HG03521 (cell line): ENCODE measurements at regions not wholly inside any gene's neighbourhood (a gene's known extent, or its start where the extent isn't known, plus 50 kb on each side); places are given as distances from the start of the nearest gene placed in this dataset.
"Not testable (repeated sequence)": the region's sequence is repeated elsewhere in the genome, so short reads cannot be mapped to it uniquely, and the experiment has no call there.

Experiments used
- ATAC-seq: cut with Tn5 transposase; IDR thresholded peaks from one replicate; pipeline ENCODE4 v1.9.1; 2021; ENCODE audit warnings: mild to moderate bottlenecking, moderate library complexity; ENCODE audit not compliant: unreplicated experiment

DNA sequence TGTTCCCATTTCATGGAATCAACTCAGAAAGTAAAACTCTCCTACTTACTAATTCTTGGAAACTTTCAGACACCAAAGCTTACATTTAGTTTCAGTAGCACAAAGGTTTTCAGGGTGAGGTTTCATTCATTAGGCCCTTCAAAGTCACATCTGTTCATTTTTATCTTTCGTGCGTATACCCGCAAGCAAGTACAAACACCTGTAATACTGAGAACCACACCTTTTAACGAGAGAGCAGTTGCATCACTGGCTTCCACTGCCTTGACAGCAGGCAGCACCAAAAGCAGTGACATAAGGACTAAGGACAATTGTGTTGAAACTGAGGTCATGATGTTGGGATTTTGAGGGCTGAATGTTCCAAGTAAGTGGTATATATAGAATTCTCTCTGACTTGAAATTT is 60.5 kb downstream of the GOLGA6L22 start:
- ATAC-seq, result not testable (repeated sequence)

DNA sequence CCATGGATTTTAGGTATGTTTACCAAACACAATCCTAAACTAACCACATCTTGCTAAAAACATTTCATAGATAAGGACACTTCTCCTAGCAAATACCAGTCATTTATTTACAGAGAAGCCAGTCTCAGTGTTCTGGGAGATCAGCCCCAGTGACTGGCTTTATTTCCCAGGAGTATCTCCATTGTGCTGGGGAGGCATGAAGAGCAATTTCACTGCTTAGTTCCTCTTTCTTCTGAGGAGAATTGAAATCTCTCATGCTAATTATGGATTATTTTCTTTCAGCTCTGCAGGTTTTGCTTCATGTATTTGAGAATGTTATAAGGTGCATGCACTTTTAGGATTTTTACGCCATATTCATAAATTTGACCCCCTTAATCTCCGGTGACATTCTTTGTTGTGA is 67.8 kb downstream of the GOLGA6L22 start:
- not testable (repeated sequence) for ATAC-seq

DNA sequence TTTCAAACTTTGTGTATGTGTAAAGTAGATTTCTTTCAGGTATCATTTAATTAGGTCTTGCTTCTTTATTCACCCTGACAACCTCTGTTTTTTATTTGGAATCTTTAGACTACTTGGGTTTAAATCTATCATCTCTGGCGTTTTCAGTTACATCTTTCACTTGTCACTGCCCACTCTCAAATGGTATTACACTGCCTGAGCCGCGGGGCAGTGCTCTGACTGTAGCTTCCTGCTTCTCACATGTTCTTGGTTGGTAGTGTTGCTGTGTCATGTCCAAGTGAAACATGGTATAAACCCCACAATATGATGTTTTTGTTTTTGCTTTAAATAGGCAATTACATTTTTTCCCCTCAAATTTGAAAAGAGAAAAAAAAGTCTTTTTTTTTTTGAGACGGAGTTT is 68.3 kb downstream of the GOLGA6L22 start:
- not testable (repeated sequence) for ATAC-seq

DNA sequence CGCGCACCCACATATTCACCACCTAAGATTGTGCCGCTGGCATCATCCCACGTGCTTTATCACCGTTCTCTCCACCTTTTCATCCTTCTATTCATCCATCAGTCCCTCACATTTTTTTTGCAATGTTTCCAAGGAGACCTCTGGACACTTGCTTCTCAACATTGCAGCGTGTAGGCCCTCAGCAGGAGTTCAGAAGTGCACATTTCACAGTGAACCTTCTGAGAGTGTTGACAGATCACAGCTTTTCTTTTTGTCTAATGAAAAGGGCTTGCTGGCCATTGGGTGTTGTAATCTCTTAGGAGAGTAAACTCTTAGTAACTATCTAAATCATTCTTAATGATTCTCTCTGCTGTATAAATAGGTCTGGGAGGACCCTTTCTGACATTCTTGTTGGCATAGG is 70.5 kb downstream of the GOLGA6L22 start:
- not testable (repeated sequence) for ATAC-seq

DNA sequence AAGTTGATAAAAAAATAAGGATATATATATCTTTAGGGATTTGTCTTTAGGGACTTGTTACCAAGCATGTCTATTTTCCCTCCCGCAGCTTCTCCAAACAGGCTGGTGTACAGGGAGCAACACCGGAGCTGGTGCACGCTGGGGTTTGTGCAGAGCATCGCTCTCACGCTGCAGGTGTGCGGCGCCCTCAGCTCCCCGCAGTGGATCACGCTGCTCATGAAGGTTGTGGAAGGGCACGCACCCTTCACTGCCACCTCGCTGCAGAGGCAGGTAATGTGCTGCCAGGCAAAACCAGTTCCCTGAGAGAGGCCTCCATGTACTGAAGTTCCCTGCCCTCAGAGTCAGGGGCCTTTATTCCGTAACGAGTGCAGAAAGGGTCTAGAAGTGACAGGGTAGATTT is 101.0 kb downstream of the GOLGA6L22 start:
- not testable (repeated sequence) for ATAC-seq

DNA sequence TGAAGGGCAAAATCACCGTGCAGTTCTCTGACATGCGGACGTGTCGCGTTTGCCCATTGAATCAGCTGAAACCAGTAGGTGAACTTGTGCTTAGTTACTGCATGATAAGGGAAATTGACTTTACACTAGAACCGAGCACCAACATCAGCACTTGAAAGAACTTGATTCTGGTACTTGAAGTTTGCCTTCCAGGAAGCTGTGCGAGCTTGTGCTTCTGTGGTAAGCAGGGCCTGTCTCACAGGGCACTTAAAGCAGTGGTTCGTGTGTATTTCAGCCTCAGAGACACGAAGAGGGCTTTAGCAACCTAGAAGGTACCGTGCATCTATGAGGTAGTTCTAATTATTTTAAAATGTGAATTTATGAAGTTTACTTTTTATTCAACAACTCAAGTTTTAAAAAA is 103.0 kb downstream of the GOLGA6L22 start:
- ATAC-seq, result not testable (repeated sequence)

DNA sequence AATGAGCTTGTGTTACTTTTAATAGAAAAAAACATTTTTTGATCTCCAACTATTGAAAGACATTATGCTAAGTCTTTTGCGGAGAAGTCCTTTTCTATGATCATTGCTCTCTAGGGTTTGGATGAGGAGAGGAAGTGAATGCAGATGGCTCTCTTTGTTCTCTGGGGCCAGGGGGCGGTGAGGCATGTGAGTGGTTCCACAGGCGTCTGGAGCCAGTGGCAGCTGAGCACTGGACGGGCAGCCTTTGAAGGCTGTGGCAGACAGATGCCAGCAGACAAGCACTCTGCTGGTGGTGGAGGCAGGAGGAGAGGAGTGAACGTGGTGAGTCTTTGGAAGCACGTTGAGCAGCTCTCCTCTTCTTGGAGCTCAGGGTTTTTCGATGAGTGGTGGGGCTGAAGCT is 107.8 kb downstream of the GOLGA6L22 start:
- not testable (repeated sequence) for ATAC-seq

DNA sequence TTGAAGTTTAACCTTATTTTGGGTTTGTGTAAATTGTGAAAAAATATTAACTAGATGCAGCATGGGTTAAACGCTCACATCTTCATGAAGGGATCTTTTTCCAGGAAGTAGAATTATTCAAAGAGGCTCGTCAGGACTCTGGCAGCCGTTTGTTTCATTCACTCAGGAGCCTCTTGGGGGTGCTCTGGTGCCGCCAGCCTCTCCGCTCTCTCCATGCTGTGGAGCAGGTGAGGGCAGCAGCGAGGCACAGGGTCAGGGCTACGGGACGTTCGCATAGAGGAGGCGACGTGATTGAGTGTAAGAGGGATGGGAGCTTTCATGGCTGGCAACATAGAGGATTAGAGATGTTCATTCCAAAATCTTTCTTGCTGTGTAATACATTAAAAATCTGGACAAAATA is 110.8 kb downstream of the GOLGA6L22 start:
- not testable (repeated sequence) for ATAC-seq

DNA sequence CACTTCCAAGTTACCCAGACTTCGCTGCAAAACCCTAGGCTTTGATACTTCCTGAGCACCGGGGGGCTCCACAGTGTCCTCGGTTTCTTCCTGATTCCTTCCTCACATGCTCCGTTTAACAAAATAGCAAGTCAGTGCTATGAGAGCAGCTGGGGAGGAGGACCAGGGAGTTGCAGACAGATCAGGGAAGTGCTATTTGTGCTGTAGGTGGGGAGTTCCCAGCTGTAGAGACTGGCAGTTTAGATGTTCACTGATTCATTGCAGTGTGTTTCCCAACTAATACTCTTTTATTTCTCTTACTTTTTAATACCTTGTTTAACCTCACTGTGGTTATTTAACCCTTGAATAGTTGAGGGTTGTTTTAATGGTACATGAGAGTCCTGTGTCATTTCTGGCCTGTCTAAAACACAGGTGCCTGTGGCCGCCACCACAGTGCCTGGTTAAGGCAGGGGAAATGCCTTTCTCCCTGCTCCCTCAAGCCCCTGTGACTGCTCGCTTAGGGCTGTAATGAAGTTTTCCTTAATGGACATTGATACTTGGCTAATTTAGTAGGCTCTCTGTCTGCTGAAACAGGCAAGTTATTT is 113.5 kb downstream of the GOLGA6L22 start:
- ATAC-seq, result not testable (repeated sequence)

DNA sequence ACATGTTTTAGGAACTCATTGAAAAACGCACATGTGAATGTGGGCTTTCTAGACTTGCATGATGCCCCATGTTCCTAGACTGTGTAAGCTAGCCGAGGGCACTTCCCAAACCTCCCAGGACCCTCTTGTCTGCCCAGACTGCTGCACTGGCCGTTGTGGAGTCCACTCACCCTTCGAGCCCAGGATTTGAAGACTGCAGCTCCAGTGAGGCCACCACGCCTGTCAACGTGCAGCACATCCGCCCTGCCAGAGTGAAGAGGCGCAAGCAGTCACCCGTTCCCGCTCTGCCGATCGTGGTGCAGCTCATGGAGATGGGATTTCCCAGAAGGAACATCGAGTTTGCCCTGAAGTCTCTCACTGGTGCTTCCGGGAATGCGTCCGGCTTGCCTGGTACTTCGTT is 114.1 kb downstream of the GOLGA6L22 start:
- ATAC-seq, result not testable (repeated sequence)

DNA sequence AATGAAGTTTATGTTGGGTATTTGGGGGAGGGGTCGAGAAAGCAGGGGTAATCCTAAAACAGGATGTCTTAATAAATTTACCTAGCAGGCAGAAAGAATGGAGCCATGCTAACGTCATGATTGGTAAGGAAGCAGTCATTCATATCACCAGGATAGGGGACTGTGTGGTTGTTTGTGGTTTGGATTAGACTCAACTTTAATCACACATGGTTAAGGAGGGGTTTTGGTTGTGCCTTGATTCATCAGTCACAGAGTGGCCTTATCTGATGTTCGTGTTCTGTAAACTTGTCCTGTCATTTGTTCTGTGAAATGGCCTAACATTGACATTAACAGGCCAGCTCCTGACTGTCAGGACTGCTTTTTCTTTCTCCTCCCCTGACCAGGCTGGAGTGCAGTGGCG is 119.1 kb downstream of the GOLGA6L22 start:
- not testable (repeated sequence) for ATAC-seq

DNA sequence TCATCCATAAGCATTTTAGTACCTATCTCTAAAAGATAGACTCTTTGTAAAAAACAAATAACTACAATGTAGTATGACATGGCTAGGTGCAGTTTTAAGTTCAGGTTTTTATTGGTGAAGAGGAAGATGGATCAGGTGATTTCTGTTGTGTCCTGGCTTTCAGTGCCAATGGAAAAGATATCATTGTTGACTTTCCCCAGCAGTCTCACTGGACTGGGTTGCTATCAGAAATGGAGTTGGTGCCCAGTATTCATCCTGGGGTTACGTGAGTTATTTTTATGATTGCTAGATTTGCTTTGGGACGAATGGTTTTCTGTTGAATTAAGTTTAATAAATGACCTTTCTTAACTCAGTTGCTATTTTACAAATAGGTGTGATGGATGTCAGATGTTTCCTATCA is 120.5 kb downstream of the GOLGA6L22 start:
- ATAC-seq, result not testable (repeated sequence)

DNA sequence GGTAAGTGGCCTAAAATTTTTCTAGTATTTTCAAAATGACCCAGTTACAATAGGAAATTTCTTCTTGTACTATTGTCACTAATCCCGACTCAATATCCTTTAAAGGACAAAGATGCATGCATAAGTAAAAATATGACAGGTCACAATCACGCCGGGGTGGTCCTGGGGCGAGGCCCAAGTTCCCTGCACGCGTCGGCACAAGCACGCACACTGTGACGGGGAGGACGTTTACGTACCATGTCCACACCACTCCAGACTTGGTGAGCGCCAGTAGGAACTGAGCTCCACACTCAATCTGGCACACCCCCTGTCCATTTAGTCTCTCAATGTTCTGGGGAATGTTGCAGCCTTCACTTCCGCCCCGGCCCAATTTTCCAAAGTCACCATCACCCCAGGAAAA is 128.7 kb downstream of the GOLGA6L22 start:
- not testable (repeated sequence) for ATAC-seq

DNA sequence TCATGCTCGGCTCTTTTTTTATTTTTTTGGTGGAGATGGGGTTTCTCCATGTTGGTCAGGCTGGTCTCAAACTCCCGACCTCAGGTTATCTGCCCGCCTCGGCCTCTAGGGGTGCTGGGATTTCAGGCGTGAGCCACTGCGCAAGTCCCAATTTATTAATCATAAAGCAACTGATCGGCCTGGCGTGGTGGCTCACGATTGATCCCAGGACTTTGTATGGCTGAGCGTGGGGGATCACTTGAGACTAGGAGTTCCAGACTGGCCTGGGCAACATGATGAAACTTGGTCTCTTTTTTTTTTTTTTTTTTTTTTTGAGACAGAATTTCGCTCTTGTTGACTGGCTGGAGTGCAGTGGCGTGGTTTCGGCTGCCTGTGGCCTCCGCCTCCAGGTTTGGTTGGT is 139.8 kb downstream of the GOLGA6L22 start:
- ATAC-seq, result not testable (repeated sequence)

DNA sequence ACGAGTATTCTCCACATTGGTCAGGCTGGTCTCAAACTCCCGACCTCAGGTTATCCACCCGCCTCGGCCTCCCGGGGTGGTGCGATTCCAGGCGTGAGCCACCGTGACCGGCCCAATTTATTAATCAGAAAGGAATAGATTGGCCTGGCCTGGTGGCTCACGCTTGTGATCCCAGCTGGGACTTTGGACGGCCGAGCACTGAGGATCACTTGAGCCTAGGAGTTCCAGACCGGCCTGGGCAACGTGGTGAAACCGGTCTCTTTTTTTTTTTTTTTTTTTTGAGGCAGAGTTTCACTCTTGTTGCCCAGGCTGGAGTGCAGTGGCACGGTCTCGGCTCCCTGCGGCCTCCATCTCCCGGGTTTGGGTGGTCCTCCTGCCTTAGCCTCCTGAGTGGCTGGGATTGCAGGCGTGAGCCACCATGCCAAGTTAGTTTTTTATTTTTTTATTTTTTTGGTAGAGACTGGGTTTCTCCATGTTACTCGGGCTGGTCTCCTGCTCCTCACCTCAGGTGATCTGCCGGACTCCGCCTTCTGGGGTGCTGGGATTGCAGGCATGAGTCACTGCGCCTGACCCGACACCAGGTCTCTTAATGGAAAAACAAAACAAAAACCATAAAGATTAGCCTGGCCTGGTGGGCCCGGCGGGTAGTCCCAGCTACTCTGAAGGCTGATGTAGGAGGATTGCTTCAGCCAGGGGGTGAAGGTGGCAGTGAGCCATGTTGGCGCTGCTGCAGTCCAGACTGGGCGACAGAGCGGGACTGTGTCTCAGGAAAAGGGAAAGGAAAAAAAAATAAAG is 141.0 kb downstream of the GOLGA6L22 start:
- not testable (repeated sequence) for ATAC-seq

DNA sequence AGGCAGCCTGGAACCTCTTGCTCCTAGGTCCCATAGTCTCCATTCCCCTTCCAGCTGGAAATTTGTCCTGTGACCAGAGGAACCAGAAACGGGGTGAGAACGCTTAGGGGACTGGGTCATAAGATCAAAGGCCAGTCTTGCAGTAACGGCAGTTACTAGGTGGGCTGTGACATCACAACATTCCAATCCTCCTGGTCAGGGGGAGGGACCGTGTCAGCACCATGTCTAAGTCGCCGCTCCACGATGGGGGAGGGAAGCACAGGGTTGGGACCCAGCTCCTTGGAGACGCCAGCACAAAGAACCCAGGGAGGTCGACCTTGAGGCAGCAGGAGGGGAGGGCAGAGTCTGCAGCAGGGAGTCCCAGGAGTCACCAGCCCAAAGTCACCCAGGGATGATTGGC is 158.3 kb downstream of the GOLGA6L22 start:
- ATAC-seq, result not testable (repeated sequence)

DNA sequence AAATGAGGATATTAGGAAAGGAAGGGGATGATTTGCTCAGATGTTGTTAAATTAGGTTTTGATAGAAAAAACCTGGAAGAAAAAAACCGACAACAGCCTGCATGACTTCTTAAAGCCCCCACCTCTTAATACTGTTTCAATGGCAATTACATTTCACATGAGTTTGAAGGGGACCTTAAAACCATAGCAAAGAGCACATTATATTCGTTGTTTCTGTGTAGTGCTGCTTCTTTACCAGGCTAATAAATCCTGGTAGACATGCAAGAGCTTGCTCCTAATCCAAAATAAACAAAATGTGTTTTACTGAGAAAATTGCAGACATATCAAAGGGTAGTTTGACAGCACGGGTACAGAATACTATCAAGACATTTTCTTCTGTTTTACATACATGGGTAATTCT is 154.7 kb upstream of the NIPA1 start:
- ATAC-seq, result not testable (repeated sequence)

DNA sequence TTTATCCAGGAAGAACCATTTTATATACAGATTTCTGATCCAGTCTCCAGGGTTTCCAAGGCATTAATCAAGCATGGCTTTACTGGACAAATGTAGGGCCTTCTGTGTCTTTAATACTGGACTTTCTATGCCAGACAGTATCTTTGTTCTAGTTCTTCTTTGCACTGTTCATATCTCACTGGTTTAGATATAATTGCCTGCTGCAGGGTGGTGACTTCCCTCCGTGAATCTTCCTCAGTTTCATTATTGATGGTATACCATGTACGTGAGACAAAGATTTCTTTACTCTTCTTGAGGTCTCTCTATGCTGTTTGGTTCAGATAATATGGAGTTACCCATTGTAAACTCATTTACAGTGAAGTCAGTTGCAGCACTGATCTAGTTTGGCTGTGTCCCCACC is 146.5 kb upstream of the NIPA1 start:
- not testable (repeated sequence) for ATAC-seq

DNA sequence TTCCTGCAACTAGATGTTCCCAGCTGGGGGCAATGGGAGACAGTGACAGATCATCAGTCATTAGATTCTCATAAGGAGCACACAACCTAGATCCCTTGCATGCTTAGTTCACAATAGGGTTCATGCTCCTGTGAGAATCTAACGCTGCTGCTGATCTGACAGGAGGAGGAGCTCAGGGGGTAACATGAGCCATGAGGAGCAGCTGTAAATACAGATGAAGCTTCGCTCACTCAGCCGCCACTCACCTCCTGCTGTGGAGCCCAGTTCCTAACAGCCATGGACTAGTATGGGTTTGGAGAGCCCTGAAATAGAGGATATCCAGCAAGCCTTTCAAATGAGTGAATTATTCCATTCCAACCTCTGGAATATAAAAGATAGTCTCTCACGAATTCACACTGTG is 137.0 kb upstream of the NIPA1 start:
- ATAC-seq, result not testable (repeated sequence)

DNA sequence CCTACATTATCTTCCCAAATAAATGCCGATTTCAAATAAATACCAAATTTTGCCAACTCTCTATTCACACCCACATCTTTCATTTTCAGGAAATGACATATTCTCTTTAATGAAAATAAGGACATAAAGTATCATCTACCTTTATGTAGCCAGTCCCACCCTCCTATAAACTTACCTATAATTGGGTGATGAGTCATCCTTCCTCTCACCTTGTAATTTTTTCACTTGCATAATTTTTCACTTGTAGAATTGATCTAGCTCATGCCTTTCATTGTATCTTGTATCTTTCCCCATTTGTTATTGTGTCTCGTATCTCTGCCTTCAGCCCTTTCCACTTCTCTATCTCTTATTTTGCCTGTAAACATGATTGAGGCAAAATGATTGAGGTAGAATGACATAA is 135.3 kb upstream of the NIPA1 start:
- not testable (repeated sequence) for ATAC-seq

DNA sequence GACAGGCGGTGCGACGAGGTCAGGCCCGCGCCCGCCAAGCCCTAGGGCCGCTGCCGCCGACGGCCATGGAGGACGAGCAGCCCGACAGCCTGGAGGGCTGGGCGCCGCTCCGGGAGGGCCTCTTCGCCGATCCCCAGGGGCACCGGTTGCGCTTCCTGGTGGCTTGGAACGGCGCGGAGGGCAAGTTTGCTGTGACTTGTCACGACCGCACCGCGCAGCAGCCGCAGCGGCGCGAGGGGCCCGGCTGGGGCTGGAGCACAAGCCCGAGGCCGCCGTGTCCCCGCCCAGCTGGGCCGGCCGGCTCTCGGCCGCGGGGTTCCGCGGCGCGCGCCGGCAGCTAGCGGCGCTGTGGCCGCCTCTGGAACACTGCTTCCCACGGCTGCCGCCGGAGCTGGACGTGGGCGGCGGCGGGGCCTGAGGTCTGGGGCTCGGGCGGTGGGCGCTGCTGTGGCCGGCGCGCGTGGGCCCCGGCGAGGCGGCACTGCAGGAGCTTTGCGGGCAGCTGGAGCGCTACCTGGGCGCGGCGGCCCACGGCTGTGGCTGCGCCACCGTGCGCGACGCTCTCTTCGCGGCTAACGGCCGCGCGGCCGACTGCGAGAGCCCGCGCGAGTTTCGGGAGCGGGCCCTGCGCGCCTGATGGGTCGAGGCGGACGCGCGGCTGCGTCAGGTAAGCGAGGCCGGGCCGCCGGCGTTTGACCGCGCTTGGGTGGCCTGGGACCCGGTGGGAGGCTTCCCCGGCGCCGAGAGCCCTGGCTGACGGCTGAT is 122.0 kb upstream of the NIPA1 start:
- ATAC-seq, result peak; percentile 65
